ENCODE measurements at regions not wholly inside any gene's neighbourhood (a gene's known extent, or its start where the extent isn't known, plus 50 kb on each side); places are given as distances from the start of the nearest gene placed in this dataset.

- no peak for DNase-seq
- H3K4me3 ChIP-seq (ENCODE audit: low read depth, low read length), result no peak overlapping the region
- no peaks in the 10 kb centered on the region for H3K27me3 ChIP-seq (replicated peaks)
- in situ Hi-C loops (cut with HindIII; ENCODE audit: low pct_ligation_motif_present, low sequenced_read_pairs), result no loop called here
- H3K27ac ChIP-seq, result no peak overlapping the region
- TF ChIP-seq, protein P1, sequence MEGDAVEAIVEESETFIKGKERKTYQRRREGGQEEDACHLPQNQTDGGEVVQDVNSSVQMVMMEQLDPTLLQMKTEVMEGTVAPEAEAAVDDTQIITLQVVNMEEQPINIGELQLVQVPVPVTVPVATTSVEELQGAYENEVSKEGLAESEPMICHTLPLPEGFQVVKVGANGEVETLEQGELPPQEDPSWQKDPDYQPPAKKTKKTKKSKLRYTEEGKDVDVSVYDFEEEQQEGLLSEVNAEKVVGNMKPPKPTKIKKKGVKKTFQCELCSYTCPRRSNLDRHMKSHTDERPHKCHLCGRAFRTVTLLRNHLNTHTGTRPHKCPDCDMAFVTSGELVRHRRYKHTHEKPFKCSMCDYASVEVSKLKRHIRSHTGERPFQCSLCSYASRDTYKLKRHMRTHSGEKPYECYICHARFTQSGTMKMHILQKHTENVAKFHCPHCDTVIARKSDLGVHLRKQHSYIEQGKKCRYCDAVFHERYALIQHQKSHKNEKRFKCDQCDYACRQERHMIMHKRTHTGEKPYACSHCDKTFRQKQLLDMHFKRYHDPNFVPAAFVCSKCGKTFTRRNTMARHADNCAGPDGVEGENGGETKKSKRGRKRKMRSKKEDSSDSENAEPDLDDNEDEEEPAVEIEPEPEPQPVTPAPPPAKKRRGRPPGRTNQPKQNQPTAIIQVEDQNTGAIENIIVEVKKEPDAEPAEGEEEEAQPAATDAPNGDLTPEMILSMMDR (IDR thresholded peaks at IDR 0.05; ENCODE audit: low read depth, low read length, missing control alignments), result no peak
- no peaks in the 10 kb centered on the region for H3K36me3 ChIP-seq (replicated peaks)
Observed at GRCh38 chr10:64316833-64317232, 795.6 kb downstream of the REEP3 start.

- TF ChIP-seq, protein P1 (IDR thresholded peaks at IDR 0.05; ENCODE audit: low read depth, low read length, missing control alignments), result no peak
- in situ Hi-C loops (cut with HindIII; ENCODE audit: low pct_ligation_motif_present, low sequenced_read_pairs), result no loop called here
- no peak for DNase-seq
- H3K4me3 ChIP-seq (ENCODE audit: low read depth, low read length), result no peak overlapping the region
- H3K27me3 ChIP-seq (replicated peaks), result no peaks in the 10 kb centered on the region
- no peaks in the 10 kb centered on the region for H3K36me3 ChIP-seq (replicated peaks)
- no peak overlapping the region for H3K27ac ChIP-seq
Observed at GRCh38 chr10:64320448-64320847, 799.2 kb downstream of the REEP3 start.

DNA sequence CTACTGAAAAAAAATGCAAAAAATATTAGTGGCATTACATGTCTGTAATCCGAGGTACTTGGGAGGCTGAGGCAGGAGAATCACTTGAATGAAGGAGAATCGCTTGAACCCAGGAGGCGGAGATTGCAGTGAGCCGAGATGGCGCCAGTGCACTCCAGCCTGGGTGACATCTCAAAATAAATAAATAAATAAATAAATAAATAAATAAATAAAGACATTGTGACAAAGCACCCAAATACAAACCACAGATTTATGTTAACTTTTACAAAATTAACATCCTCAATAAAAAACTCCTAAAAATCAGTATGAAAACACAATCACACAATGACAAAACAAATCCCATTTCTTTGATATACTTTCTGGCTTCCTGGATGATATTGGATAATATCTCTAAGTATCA is 808.3 kb downstream of the REEP3 start:
- no peak for DNase-seq
- H3K27me3 ChIP-seq (replicated peaks), result no peaks in the 10 kb centered on the region
- in situ Hi-C loops (cut with HindIII; ENCODE audit: low pct_ligation_motif_present, low sequenced_read_pairs), result no loop called here
- no peaks in the 10 kb centered on the region for H3K36me3 ChIP-seq (replicated peaks)
- TF ChIP-seq, protein P1 (IDR thresholded peaks at IDR 0.05; ENCODE audit: low read depth, low read length, missing control alignments), result no peak
- no peak overlapping the region for H3K4me3 ChIP-seq (ENCODE audit: low read depth, low read length)
- H3K27ac ChIP-seq, result no peak overlapping the region

DNA sequence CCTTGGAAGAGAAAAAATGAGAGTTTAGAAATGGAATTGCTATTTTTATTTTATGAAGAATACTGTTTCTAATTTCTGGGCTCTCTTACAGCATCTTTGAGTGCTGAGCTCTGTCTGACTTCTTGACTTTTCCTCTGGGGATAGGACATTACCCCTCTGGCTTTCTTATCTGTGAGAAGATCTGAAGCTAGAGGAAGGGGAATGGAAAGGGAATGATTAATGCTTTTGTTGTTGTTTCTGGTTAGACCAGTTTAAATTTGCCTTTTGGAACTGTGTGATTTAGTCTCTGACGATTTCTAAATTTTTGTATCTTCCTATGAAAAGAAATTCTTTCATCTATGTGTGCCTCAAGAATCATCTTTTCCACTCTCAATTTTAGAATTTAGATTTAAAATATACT is 811.4 kb downstream of the REEP3 start:
- Histone ChIP-seq H3K27ac (no peak overlapping the region), H3K36me3 (replicated peaks) (no peaks in the 10 kb centered on the region), H3K4me3 (ENCODE audit: low read depth, low read length) (no peak overlapping the region), H3K27me3 (replicated peaks) (no peaks in the 10 kb centered on the region)
- in situ Hi-C loops (cut with HindIII; ENCODE audit: low pct_ligation_motif_present, low sequenced_read_pairs), result no loop called here
- no peak for DNase-seq
- TF ChIP-seq, protein P1 (IDR thresholded peaks at IDR 0.05; ENCODE audit: low read depth, low read length, missing control alignments), result no peak

- H3K4me3 ChIP-seq (ENCODE audit: low read depth, low read length), result no peak overlapping the region
- no peaks in the 10 kb centered on the region for H3K36me3 ChIP-seq (replicated peaks)
- H3K27me3 ChIP-seq (replicated peaks), result no peaks in the 10 kb centered on the region
- no peak overlapping the region for H3K27ac ChIP-seq
- DNase-seq, result no peak
- TF ChIP-seq, protein P1 (IDR thresholded peaks at IDR 0.05; ENCODE audit: low read depth, low read length, missing control alignments), result no peak
- in situ Hi-C loops (cut with HindIII; ENCODE audit: low pct_ligation_motif_present, low sequenced_read_pairs), result no loop called here
Observed at GRCh38 chr10:64334084-64334483, 812.9 kb downstream of the REEP3 start.

DNA sequence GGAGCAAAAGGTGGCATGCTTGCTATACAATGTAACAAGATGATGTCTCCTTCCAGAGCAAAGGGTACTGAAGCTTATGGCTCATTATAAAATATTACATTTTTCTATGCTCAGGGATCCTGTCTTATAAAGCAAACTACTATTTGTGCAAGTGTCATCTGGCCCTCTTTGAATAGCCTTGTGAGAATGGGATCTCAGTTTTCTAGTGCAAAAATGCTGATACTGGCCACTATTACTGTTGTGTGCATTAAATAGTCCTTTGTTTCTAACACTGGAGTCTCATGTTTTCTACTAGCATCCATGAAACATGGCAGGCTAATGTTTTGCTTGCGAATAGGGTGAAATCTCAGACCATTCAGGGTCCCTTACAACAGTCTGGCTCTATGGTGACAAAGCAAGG is 823.0 kb downstream of the REEP3 start:
- TF ChIP-seq, protein P1 (IDR thresholded peaks at IDR 0.05; ENCODE audit: low read depth, low read length, missing control alignments), result no peak
- H3K27me3 ChIP-seq (replicated peaks), result no peaks in the 10 kb centered on the region
- H3K4me3 ChIP-seq (ENCODE audit: low read depth, low read length), result no peak overlapping the region
- DNase-seq, result no peak
- in situ Hi-C loops (cut with HindIII; ENCODE audit: low pct_ligation_motif_present, low sequenced_read_pairs), result no loop called here
- no peak overlapping the region for H3K27ac ChIP-seq
- H3K36me3 ChIP-seq (replicated peaks), result no peaks in the 10 kb centered on the region
